ENCODE measurements at regions not wholly inside any gene's neighbourhood (a gene's known extent, or its start where the extent isn't known, plus 50 kb on each side); places are given as distances from the start of the nearest gene placed in this dataset.
"Not testable (repeated sequence)": the region's sequence is repeated elsewhere in the genome, so short reads cannot be mapped to it uniquely, and the experiment has no call there.

DNA sequence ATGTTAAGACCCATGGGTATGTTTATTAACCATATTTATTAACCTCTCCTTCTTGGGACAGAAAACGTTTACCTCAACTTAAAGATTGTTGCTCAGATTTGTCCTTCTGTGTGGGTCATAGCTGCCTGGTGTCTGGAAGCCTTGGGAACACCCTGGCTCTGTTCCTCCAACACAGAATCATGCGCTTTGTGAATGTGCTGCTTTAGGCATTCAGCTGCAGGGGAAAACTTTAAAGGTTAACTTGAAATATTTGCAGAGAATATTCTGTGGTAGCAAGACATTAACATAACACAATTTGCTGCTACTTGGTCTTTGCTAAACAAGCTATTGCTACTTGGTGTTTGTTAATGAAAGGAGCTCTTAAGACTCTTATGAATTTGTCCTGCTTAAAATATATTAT is 50.5 kb upstream of the THOC3 start:
- H3K27me3 ChIP-seq (ENCODE audit: insufficient read depth, poor library complexity, severe bottlenecking); DNase-seq (ENCODE audit: low read depth in 1 of 2, low spot score in 1 of 2); H3K27ac ChIP-seq (replicated peaks); H3K4me3 ChIP-seq (replicated peaks; ENCODE audit: insufficient read depth, low read length): not testable (repeated sequence)

DNA sequence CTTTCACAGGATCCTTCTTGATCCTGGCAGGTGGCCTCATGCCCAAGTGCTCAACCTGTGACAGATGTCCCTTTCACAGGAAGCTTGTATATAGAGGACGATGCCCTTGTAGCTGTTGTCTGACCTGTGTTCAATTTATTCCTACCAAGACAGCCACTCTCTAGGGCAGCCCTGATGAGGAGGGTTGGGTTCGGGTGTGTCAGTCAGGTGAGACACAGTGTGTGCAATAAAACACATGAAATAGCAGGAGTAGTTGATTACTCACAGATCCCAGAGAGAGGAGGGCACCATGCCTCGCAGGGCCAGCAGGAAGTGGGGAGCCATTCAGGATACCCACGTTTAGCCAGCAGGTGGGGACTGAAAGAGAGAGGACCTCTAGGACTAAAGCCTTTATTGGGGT is 52.7 kb upstream of the THOC3 start:
- H3K4me3 ChIP-seq (replicated peaks; ENCODE audit: insufficient read depth, low read length); H3K27me3 ChIP-seq (ENCODE audit: insufficient read depth, poor library complexity, severe bottlenecking); H3K27ac ChIP-seq (replicated peaks); DNase-seq (ENCODE audit: low read depth in 1 of 2, low spot score in 1 of 2): not testable (repeated sequence)

DNA sequence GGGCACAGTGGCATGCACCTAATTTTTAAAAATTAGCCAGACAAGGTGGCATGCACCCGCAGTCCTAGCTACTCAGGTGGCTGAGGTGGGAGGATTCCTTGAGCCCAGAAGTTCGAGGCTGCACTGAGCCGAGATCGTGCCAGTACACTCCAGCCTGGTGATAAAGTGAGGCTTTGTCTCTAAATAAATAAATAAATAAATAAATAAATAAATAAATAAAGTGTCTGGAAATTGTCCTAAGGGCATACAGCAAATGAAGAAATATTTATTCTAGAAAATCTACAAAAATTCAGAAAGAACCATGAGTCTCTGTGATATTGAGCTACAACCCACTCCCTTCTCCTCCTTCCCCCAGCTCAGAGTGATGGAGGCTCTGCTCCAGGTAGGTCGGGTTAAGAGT is 55.4 kb upstream of the THOC3 start:
- H3K27ac ChIP-seq (replicated peaks); H3K27me3 ChIP-seq (ENCODE audit: insufficient read depth, poor library complexity, severe bottlenecking); DNase-seq (ENCODE audit: low read depth in 1 of 2, low spot score in 1 of 2); H3K4me3 ChIP-seq (replicated peaks; ENCODE audit: insufficient read depth, low read length): not testable (repeated sequence)

DNA sequence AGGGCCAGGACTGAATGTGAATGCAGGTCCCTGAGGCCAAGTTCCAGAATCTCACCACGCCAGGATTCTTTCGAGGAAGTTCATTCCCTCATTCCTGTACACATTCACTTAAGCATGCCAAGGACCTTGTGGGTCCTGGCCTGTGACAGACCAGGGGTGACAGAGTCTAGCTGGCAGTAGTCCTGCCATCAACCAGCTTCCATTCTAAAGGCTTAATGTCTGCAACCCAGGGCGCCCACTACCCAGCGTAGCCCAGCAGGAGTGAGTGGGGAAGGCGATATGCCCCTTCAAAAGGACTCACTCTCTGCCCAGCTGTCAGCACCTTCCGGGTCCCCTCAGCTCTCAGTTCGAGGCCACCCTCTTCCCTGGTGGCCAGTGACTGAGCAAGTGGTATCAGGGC is 61.3 kb upstream of the THOC3 start:
- H3K27ac ChIP-seq (replicated peaks); DNase-seq (ENCODE audit: low read depth in 1 of 2, low spot score in 1 of 2); H3K27me3 ChIP-seq (ENCODE audit: insufficient read depth, poor library complexity, severe bottlenecking); H3K4me3 ChIP-seq (replicated peaks; ENCODE audit: insufficient read depth, low read length): not testable (repeated sequence)

DNA sequence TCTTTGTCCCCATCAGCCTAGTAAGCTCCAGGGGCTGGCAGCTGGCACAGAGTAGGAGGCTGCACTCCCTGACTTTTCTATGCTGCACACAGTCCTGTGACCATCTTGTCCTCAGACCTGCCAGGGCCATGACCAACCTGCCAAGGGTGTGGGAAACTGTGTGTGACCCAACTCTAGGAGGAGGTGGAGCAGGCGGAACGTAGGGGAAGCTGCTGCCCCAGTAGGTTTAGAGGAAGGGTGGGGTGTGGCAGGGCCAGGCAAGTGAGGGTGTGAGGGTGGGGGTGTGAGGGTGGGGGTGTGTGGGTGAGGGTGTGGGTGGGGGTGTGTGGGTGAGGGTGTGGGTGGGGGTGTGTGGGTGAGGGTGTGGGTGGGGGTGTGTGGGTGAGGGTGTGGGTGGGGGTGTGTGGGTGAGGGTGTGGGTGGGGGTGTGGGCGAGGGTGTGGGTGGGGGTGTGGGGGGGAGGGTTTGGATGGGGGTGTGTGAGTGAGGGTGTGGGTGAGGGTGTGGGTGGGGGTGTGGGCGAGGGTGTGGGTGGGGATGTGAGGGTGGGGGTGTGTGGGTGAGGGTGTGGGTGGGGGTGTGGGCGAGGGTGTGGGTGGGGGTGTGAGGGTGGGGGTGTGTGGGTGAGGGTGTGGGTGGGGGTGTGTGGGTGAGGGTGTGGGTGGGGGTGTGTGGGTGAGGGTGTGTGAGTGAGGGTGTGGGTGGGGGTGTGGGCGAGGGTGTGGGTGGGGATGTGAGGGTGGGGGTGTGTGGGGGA is 62.4 kb upstream of the THOC3 start:
- not testable (repeated sequence) for H3K4me3 ChIP-seq (replicated peaks; ENCODE audit: insufficient read depth, low read length); H3K27me3 ChIP-seq (ENCODE audit: insufficient read depth, poor library complexity, severe bottlenecking); DNase-seq (ENCODE audit: low read depth in 1 of 2, low spot score in 1 of 2); H3K27ac ChIP-seq (replicated peaks)

DNA sequence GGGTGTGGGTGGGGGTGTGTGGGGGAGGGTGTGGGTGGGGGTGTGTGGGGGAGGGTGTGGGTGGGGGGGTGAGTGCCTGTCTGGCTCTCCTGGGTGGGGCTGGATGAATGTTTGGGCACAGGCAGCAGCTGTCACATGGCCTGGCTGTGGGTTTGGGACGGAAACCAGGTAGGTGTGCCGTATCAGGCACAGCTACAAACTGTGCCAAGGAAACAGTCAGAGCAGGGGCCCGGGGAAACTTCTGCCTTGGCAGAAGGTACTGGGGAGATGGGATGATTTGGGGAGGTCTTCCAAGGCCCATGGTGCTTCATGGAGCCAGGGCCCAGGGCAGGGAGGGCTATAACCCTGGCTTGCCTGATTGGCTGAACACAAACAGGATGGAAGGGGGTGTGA is 63.0 kb upstream of the THOC3 start:
- not testable (repeated sequence) for DNase-seq (ENCODE audit: low read depth in 1 of 2, low spot score in 1 of 2); H3K27ac ChIP-seq (replicated peaks); H3K27me3 ChIP-seq (ENCODE audit: insufficient read depth, poor library complexity, severe bottlenecking); H3K4me3 ChIP-seq (replicated peaks; ENCODE audit: insufficient read depth, low read length)

DNA sequence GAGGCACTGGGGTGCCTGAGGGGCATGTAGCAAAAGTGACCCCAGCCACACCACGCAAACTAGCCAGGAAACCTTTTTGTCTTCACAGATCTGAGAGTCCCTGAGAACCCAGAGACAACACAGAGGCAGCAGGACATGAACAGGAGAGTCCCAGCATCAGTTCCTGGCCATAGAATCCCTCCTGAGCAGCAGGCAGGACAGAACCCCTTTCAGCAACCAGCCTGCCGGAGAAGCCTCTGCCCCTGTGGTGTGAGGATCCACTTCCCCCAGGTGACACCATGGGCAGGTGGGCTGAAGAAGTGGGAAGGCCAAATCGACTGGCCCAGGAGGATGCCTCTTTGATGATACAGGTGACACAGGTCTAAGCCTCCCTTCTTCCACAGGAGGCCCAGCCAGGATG is 65.1 kb upstream of the THOC3 start:
- not testable (repeated sequence) for H3K27ac ChIP-seq (replicated peaks); H3K4me3 ChIP-seq (replicated peaks; ENCODE audit: insufficient read depth, low read length); H3K27me3 ChIP-seq (ENCODE audit: insufficient read depth, poor library complexity, severe bottlenecking); DNase-seq (ENCODE audit: low read depth in 1 of 2, low spot score in 1 of 2)

DNA sequence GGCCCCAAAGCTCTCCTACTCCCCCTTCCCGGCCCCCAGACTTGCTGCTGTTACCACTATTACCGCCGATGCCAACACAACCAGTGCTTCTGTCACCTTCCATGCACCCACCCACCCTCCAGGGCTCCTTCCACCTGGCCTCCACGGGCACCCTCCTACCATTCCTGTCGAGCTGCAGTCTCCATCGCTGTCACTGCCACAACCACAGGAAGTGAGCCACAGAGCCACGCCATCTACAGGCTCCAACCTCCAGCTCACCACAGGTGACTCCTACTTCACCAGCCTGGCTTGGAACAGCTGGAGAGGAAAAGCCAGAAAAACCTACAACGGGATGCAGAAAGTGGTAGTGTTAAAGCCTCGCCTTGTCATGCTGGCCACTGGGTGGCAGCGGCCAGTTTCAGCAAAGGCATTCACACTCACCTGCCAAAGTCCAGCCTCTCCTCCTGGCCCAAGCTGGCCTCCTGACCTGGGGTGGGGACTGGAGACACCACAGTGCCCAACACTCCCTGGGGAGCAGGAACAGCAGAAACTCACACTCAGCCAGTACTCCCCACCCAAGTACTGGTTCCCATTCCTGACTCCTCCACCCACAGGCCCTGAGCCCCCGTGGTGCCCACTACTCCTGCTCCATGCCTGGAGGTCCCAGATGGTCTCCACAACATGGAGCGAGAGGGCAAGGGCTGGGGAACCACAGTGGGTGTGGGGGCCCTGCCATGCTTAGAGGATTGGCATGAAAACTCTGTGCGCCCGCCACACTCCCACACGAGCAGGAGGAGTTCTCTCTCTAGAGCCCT is 66.5 kb upstream of the THOC3 start:
- H3K27ac ChIP-seq (replicated peaks); H3K4me3 ChIP-seq (replicated peaks; ENCODE audit: insufficient read depth, low read length); DNase-seq (ENCODE audit: low read depth in 1 of 2, low spot score in 1 of 2); H3K27me3 ChIP-seq (ENCODE audit: insufficient read depth, poor library complexity, severe bottlenecking): not testable (repeated sequence)

DNA sequence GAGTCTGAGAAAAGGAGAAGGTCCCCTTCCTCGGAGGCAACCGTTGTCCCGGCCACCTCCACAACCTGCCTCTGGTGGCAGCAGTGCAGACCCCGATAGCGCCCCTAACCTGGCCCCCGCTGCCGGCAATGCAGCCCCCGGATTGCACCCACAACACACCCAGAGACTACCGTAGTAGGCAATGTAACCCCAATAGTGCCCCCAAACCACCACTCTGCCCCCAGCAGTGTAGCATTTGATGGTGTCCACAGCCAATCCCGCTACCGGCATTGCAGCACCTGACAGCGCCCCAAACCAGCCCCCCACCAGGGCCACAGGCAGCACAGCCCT is 67.1 kb upstream of the THOC3 start:
- DNase-seq (ENCODE audit: low read depth in 1 of 2, low spot score in 1 of 2); H3K27me3 ChIP-seq (ENCODE audit: insufficient read depth, poor library complexity, severe bottlenecking); H3K4me3 ChIP-seq (replicated peaks; ENCODE audit: insufficient read depth, low read length); H3K27ac ChIP-seq (replicated peaks): not testable (repeated sequence)

DNA sequence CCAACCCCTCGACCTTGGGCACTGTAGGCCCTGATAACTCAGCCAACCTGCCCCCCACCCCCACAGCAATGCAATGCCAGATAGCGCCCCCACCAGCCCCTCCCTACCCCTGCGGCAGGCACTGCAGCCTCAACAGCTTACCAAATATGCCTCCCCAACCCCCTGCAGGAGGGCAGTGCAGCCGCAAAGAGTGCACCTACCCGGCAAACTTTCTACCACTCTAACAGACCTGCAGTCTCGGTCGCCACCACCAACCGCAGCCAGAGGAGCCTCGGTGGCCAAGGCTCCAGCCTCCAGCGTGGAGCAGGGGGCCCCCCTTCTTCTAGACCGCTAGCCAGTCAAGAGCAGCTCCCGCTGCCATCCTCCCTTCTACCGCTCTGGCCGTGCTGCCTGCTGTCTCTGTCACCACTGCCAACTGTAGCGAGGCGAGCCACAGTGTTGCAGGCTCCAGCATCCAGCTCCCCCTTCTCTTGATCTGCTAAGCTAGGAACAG is 67.7 kb upstream of the THOC3 start:
- H3K27ac ChIP-seq (replicated peaks); DNase-seq (ENCODE audit: low read depth in 1 of 2, low spot score in 1 of 2); H3K4me3 ChIP-seq (replicated peaks; ENCODE audit: insufficient read depth, low read length); H3K27me3 ChIP-seq (ENCODE audit: insufficient read depth, poor library complexity, severe bottlenecking): not testable (repeated sequence)

DNA sequence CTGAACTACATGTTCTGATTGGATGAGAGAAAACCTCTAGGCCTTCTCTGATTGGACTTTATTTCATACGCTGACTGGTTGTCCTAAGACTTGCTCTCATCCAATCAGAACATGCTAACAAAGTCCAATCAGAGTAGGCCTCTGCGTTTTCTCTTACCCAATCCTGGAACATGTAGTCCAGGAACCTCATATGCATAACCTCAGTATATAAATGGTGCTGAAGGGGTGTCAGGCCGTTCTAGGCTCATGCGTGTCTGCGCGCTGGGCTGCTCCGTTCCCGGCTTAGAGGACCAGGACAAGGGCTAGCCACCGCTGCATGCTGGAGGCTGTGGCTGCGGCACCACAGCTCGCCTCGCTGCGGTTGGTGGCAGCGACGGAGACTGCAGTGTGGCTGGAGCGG is 68.3 kb upstream of the THOC3 start:
- H3K4me3 ChIP-seq (replicated peaks; ENCODE audit: insufficient read depth, low read length); H3K27me3 ChIP-seq (ENCODE audit: insufficient read depth, poor library complexity, severe bottlenecking); H3K27ac ChIP-seq (replicated peaks); DNase-seq (ENCODE audit: low read depth in 1 of 2, low spot score in 1 of 2): not testable (repeated sequence)

DNA sequence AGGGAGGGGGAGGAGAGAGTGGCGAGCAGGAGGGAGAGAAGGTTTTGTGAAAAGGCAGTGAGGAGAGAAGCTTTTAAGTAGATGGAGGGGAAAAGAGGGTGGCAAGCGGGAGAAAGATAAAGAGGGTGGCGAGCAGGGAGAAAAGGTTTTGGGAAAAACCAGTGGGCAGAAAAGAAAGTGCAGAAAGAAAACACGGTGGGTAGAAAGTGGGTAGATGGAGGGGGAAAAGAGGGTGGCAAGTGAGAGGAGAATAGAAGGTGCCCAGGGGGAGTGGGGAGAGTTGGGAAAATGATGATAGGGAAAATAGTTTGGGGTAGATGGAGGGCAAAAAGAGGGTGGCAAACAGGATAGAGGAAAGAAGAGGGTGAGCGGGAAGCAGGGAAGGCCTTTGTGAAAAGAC is 69.1 kb upstream of the THOC3 start:
- not testable (repeated sequence) for DNase-seq (ENCODE audit: low read depth in 1 of 2, low spot score in 1 of 2); H3K4me3 ChIP-seq (replicated peaks; ENCODE audit: insufficient read depth, low read length); H3K27me3 ChIP-seq (ENCODE audit: insufficient read depth, poor library complexity, severe bottlenecking); H3K27ac ChIP-seq (replicated peaks)

DNA sequence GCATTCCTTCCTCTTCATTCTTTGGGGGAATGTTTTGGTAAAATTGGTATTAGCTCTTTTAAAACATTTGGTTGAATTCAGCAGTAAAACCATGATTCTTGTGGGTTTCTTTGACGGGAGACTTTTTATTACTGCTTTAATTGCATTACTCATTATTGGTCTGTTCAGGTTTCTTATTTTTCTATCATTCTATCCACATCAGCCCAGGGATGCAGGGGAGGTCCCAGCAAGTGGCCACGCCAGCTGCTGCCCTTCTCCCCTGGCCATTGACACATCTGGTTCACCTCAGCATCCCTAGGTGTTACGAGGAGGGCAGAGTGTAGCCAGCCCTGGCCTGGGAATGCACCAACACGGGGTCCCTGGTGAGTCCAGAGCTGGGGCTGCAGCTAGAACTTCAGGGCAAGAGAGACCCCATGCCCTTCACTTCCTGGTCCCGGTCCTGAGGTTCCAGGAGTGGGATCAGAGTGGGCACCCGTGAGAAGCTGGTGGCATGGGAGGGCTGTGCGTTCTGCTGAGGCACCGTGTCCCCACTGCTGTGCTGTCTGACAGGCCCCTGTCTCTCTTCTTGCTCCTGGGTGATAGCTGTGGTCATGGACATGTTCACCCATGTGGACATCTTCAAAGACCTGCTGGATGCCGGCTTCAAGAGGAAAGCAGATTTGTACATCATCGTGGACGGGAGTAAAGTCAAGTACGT is 72.1 kb upstream of the THOC3 start:
- not testable (repeated sequence) for DNase-seq (ENCODE audit: low read depth in 1 of 2, low spot score in 1 of 2); H3K4me3 ChIP-seq (replicated peaks; ENCODE audit: insufficient read depth, low read length); H3K27me3 ChIP-seq (ENCODE audit: insufficient read depth, poor library complexity, severe bottlenecking); H3K27ac ChIP-seq (replicated peaks)

DNA sequence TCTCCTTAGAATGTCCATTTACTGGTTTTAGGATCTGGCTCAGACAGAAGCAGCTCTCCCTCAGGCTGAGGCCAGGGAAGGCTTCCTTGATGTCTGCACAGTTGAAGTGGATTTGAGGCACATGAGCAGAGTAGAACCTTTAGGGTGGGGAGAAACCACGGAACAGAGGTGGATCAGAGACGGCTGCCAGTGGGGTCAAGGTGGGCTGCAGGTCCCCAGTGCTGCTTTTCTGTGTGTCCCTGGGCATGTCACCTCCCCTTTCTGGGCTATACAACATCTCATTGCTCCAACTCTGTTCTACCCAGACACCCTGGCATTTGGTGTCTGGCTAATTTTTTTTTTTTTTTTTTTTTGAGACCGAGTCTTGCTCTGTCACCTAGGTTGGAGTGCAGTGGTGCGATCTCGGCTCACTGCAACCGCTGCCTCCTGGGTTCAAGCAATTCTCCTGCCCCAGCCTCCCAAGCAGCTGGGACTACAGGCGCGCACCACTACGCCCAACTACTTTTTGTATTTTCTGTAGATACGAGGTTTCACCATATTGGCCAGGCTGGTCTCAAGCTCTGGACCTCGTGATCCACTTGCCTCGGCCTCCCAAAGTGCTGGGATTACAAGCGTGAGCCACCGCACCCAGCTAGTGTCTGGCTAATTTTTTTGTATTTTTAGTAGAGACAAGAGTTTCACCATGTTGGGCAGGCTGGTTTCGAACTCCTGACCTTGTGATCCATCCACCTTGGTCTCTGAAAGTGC is 73.3 kb upstream of the THOC3 start:
- not testable (repeated sequence) for H3K27ac ChIP-seq (replicated peaks); H3K27me3 ChIP-seq (ENCODE audit: insufficient read depth, poor library complexity, severe bottlenecking); DNase-seq (ENCODE audit: low read depth in 1 of 2, low spot score in 1 of 2); H3K4me3 ChIP-seq (replicated peaks; ENCODE audit: insufficient read depth, low read length)
